H1 (cell line): ENCODE measurements at regions not wholly inside any gene's neighbourhood (a gene's known extent, or its start where the extent isn't known, plus 50 kb on each side); places are given as distances from the start of the nearest gene placed in this dataset.

Experiments used
- CTCF ChIP-seq, 3 experiments: IDR thresholded peaks; 1 replicate in 2 of 3; 2 replicates in 1 of 3; pipeline versions ENCODE4 v1.5.1 to v1.6.1; 2011; ENCODE audit warnings: low read length in 3 of 3, mild to moderate bottlenecking in 3 of 3, inconsistent platforms in 2 of 3, low read depth in 1 of 3, moderate library complexity in 1 of 3; ENCODE audit not compliant: insufficient read depth in 1 of 3; ENCODE audit errors: control extremely low read depth in 1 of 3
- EP300 ChIP-seq, 2 experiments: IDR thresholded peaks; 1 replicate in 1 of 2; 2 replicates in 1 of 2; pipeline ENCODE4 v1.6.1; 2011 to 2012; ENCODE audit warnings: low read depth in 2 of 2, low read length in 2 of 2, mild to moderate bottlenecking in 2 of 2, borderline replicate concordance in 1 of 2, inconsistent platforms in 1 of 2, moderate library complexity in 1 of 2
- EZH2 ChIP-seq: fragments of 200-600 bp; sonication (generic); IDR thresholded peaks from 2 replicates; pipeline ENCODE4 v1.7.1; 2012; ENCODE audit warnings: low read depth, mild to moderate bottlenecking, moderate library complexity, low read length, inconsistent platforms; ENCODE audit not compliant: severe bottlenecking
- FOSL1 ChIP-seq: IDR thresholded peaks from 2 replicates; pipeline ENCODE4 v1.6.1; 2011; ENCODE audit warnings: mild to moderate bottlenecking, low read depth, low read length, moderate library complexity; ENCODE audit not compliant: insufficient read depth
- GABPA ChIP-seq: IDR thresholded peaks from 2 replicates; pipeline ENCODE4 v1.6.1; 2011; ENCODE audit warnings: mild to moderate bottlenecking, low read length, moderate library complexity, borderline replicate concordance; ENCODE audit not compliant: insufficient read depth
- KDM1A ChIP-seq: fragments of 200-600, 300-600 bp; sonication (generic); IDR thresholded peaks from 2 replicates; pipeline ENCODE4 v1.7.1; 2016; ENCODE audit warnings: mild to moderate bottlenecking, low read length, borderline replicate concordance
- POLR2A ChIP-seq, 2 experiments: IDR thresholded peaks; 1 replicate in 1 of 2; 2 replicates in 1 of 2; pipeline ENCODE4 v1.6.1; 2011; ENCODE audit warnings: low read depth in 2 of 2, low read length in 2 of 2, mild to moderate bottlenecking in 2 of 2; ENCODE audit errors: control extremely low read depth in 1 of 2
- POLR2AphosphoS5 ChIP-seq: IDR thresholded peaks from 2 replicates; pipeline ENCODE4 v1.6.1; 2011; ENCODE audit warnings: low read depth, low read length
- TAF1 ChIP-seq: IDR thresholded peaks from 2 replicates; pipeline ENCODE4 v1.6.1; 2011; ENCODE audit warnings: mild to moderate bottlenecking, low read depth, low read length
- YY1 ChIP-seq: IDR thresholded peaks from 2 replicates; pipeline ENCODE4 v1.6.1; 2011; ENCODE audit warnings: low read depth, mild to moderate bottlenecking, low read length
- ZNF274 ChIP-seq: IDR thresholded peaks from 2 replicates; pipeline ENCODE4 v1.7.0; 2012; ENCODE audit warnings: low read length, borderline replicate concordance; ENCODE audit errors: extremely low read depth

GRCh38 chr6:155958550-155958949, 502.9 kb upstream of the NOX3 start:
- no peak for TF ChIP-seq POLR2A (IDR thresholded peaks at IDR 0.05; ENCODE audit: control extremely low read depth in 1 of 2, low read depth in 2 of 2, low read length in 2 of 2)
- no peak for TF ChIP-seq CTCF (IDR thresholded peaks at IDR 0.05; ENCODE audit: control extremely low read depth in 1 of 3, insufficient read depth in 1 of 3, low read depth in 1 of 3, low read length in 3 of 3)
- TF ChIP-seq EZH2 = no peak
- TF ChIP-seq EP300 (IDR thresholded peaks at IDR 0.05; ENCODE audit: borderline replicate concordance in 1 of 2, low read depth in 2 of 2, low read length in 2 of 2) = no peak
- TF ChIP-seq FOSL1 = no peak
- no peak for TF ChIP-seq TAF1
- no peak for TF ChIP-seq POLR2AphosphoS5
- no peak for TF ChIP-seq GABPA
- TF ChIP-seq YY1 = no peak
- TF ChIP-seq ZNF274 = no peak
- TF ChIP-seq KDM1A = no peak
